Body of pancreas (tissue), 3 donors: ENCODE measurements at regions not wholly inside any gene's neighbourhood (a gene's known extent, or its start where the extent isn't known, plus 50 kb on each side); places are given as distances from the start of the nearest gene placed in this dataset. TPM values are rescaled to one million over a fixed set of nuclear protein-coding genes. Genes with fewer than 3 reads are reported as not detected.

ENCODE experiments used
- microRNA counts, 2 donors: library from miRNA; unstranded; fragments of <30 nt; microRNA quantifications; one replicate each; lab custom pipeline; 2017
- microRNA-seq, 2 donors: library from miRNA; unstranded; fragments of <30 nt; microRNA quantifications; one replicate each; pipeline ENCODE4, GENCODE V29; 2016; ENCODE audit warnings: borderline number of aligned reads in 2 of 2, borderline replicate concordance in 2 of 2
- small RNA-seq: library from RNA; depleted of rRNA; stranded (forward); fragments of <200 nt; gene quantifications from one replicate; pipeline ENCODE3, GENCODE V24; 2016

MicroRNA genes in the stretch of these regions (microRNA counts, 767-probe panel; counts per million panel counts)
- microRNA hsa-miR-548ae (lab: Ali Mortazavi, UCI), result 0 to 736 counts per million in 2 donors

Small RNA genes in the stretch of these regions (microRNA-seq; reads per million reads assigned to microRNA genes)
- gene MIR548AE1, result 0 reads per million in 2 donors

Small RNA genes in the stretch of these regions (small RNA-seq; reads per million reads assigned to genes)
- gene MIR548AE1, result not detected
